NT2/D1 (cell line): ENCODE measurements at regions not wholly inside any gene's neighbourhood (a gene's known extent, or its start where the extent isn't known, plus 50 kb on each side); places are given as distances from the start of the nearest gene placed in this dataset.
A peak's percentile ranks its signal among the peaks of the same experiment; 100 is the strongest.

Experiments
- DNase-seq: peaks from one replicate; pipeline ENCODE4 v3.0.0-alpha.2; 2011; ENCODE audit warnings: low read depth, low spot score
- H3K27me3 ChIP-seq: 2 replicates; pipeline ENCODE4 v1.6.0; 2011; ENCODE audit warnings: mild to moderate bottlenecking; ENCODE audit not compliant: insufficient read length, insufficient read depth
- H3K36me3 ChIP-seq: 2 replicates; pipeline ENCODE4 v1.6.1; 2011; ENCODE audit warnings: mild to moderate bottlenecking, low read length, mixed read lengths; ENCODE audit not compliant: insufficient read depth, insufficient read length
- H3K4me1 ChIP-seq: 2 replicates; pipeline ENCODE4 v1.5.1; 2011; ENCODE audit not compliant: insufficient read depth, insufficient read length
- H3K4me3 ChIP-seq: 2 replicates; pipeline ENCODE4 v1.5.1; 2011; ENCODE audit warnings: low read depth; ENCODE audit not compliant: insufficient read length
- H3K9ac ChIP-seq: 2 replicates; pipeline ENCODE4 v1.6.0; 2011; ENCODE audit warnings: low read depth; ENCODE audit not compliant: insufficient read length
- H3K9me3 ChIP-seq: 2 replicates; pipeline ENCODE4 v1.5.1; 2011; ENCODE audit warnings: mild to moderate bottlenecking, low read length; ENCODE audit not compliant: insufficient read depth
- SUZ12 ChIP-seq: IDR thresholded peaks from 2 replicates; pipeline ENCODE4 v1.6.1; 2011; ENCODE audit not compliant: insufficient read length, insufficient read depth; ENCODE audit errors: extremely low read depth
- YY1 ChIP-seq: IDR thresholded peaks from 2 replicates; pipeline ENCODE4 v1.6.1; 2011; ENCODE audit not compliant: insufficient read length, insufficient read depth
- ZNF274 ChIP-seq: IDR thresholded peaks from 2 replicates; pipeline ENCODE4 v1.6.1; 2011; ENCODE audit warnings: mild to moderate bottlenecking, low read depth, low read length

- Histone ChIP-seq H3K27me3 (no peaks in the 10 kb centered on the region), H3K36me3 (no peaks in the 10 kb centered on the region), H3K9ac (no peak overlapping the region), H3K4me3 (no peak overlapping the region), H3K4me1 (no peaks in the 10 kb centered on the region), H3K9me3 (no peaks in the 10 kb centered on the region)
- DNase-seq, result no peak
- no peak for TF ChIP-seq SUZ12
- TF ChIP-seq ZNF274, result no peak
- TF ChIP-seq YY1, result no peak
These were observed 198.2 kb downstream of the NECTIN3 start for GRCh38 chr3:111269777-111270176.

GRCh38 chr3:111277226-111277625 is 205.6 kb downstream of the NECTIN3 start:
- H3K9me3 ChIP-seq, result no peaks in the 10 kb centered on the region
- TF ChIP-seq ZNF274 (no peak), SUZ12 (no peak), YY1 (no peak)
- no peak overlapping the region for H3K4me3 ChIP-seq
- no peaks in the 10 kb centered on the region for H3K36me3 ChIP-seq
- no peaks in the 10 kb centered on the region for H3K27me3 ChIP-seq
- DNase-seq, result peak; percentile 65
- no peaks in the 10 kb centered on the region for H3K4me1 ChIP-seq
- H3K9ac ChIP-seq, result no peak overlapping the region

DNA sequence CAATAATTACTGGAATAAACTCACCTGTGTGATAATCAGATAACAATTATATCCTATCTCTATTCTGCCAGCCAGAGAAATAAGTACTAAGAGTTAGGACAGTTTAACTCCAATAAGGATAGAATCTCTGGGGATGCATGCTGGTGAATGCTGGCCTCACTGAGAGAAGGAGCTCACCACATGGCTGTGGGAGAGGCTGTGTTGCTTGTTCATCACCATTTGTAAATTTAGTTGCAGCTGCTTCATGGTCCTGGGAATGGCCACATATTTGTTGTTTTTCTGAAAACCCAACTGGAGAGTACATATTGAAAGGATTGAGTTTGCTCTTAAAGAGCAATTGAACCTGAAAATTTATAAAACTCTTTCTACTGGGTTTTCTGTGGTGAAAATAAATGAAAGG is 207.3 kb downstream of the NECTIN3 start:
- H3K4me1 ChIP-seq, result no peaks in the 10 kb centered on the region
- TF ChIP-seq YY1, result no peak
- TF ChIP-seq SUZ12, result no peak
- TF ChIP-seq ZNF274, result no peak

DNA sequence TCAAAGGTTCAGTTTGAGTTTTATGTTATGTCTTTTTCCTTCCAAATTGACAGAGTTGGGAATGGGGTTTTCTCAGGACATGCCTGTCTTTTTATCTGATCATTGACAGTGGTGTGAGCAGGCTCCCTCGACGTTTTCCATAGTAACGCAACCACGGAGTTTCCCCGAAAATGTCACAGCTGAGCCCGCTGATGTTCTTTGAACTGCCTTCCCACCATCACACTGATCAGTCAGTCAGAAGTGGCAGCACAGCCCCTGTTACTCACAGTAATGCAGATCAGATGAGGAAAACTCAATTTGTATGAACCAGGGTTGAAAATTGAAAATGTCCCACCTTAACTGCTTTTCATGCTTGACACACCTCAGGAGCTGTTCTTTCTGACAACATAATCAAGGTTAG is 210.4 kb downstream of the NECTIN3 start:
- no peak overlapping the region for H3K9ac ChIP-seq
- H3K4me1 ChIP-seq, result no peaks in the 10 kb centered on the region
- no peaks in the 10 kb centered on the region for H3K36me3 ChIP-seq
- no peak overlapping the region for H3K4me3 ChIP-seq
- DNase-seq, result no peak
- TF ChIP-seq YY1, result no peak
- TF ChIP-seq SUZ12, result no peak
- no peak for TF ChIP-seq ZNF274
- no peaks in the 10 kb centered on the region for H3K9me3 ChIP-seq
- H3K27me3 ChIP-seq, result no peaks in the 10 kb centered on the region

More for the DNA sequence above, 207.3 kb downstream of the NECTIN3 start:
- H3K27me3 ChIP-seq, result no peaks in the 10 kb centered on the region
- no peaks in the 10 kb centered on the region for H3K36me3 ChIP-seq
- no peak overlapping the region for H3K9ac ChIP-seq
- no peak overlapping the region for H3K4me3 ChIP-seq
- H3K9me3 ChIP-seq, result no peaks in the 10 kb centered on the region
- DNase-seq, result no peak

GRCh38 chr3:111283165-111283564 is 211.5 kb downstream of the NECTIN3 start:
- no peak for DNase-seq
- Histone ChIP-seq H3K4me3 (no peak overlapping the region), H3K4me1 (no peaks in the 10 kb centered on the region), H3K27me3 (no peaks in the 10 kb centered on the region), H3K9me3 (no peaks in the 10 kb centered on the region), H3K36me3 (no peaks in the 10 kb centered on the region), H3K9ac (no peak overlapping the region)
- TF ChIP-seq SUZ12, result no peak
- no peak for TF ChIP-seq ZNF274
- TF ChIP-seq YY1, result no peak

DNA sequence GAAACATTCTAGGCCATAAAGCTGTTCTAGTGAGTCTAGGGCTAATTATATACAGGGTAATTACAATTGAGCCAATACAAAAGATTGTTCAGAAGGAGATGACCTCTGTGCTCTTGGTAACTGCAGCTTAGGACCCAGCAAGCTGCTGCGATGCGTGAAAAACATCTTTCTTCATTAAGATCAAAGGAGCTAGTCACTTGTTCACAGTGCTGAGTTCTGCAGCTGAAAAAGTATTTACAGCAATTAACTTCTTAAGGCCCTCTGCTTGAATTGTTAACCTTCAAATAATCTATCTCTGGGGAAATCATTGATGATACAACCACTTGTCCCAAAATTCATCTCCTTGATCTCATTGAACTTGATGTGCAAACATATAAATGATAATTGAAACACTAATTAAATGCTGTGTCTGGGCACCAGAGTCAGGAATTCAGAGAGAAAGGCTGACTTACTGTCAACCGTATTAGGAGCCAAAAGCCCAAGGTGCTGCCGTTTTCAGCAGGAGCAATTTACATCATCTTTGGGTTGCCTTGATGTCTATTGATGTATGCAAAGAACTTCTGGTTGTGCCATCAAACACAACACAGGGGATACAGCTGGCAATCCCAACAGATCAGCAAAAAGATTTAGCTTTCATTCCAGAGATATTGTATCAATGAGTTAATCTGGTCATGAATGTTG is 213.0 kb downstream of the NECTIN3 start:
- TF ChIP-seq SUZ12 (no peak), ZNF274 (no peak), YY1 (no peak)
- Histone ChIP-seq H3K9me3 (no peaks in the 10 kb centered on the region), H3K4me1 (no peaks in the 10 kb centered on the region), H3K9ac (no peak overlapping the region), H3K4me3 (no peak overlapping the region), H3K36me3 (no peaks in the 10 kb centered on the region), H3K27me3 (no peaks in the 10 kb centered on the region)
- DNase-seq, result no peak

GRCh38 chr3:111285184-111285538 is 213.5 kb downstream of the NECTIN3 start:
- Histone ChIP-seq H3K9ac (no peak overlapping the region), H3K36me3 (no peaks in the 10 kb centered on the region), H3K9me3 (no peaks in the 10 kb centered on the region), H3K27me3 (no peaks in the 10 kb centered on the region), H3K4me3 (no peak overlapping the region), H3K4me1 (no peaks in the 10 kb centered on the region)
- no peak for TF ChIP-seq YY1
- no peak for TF ChIP-seq SUZ12
- no peak for TF ChIP-seq ZNF274
- DNase-seq, result no peak

DNA sequence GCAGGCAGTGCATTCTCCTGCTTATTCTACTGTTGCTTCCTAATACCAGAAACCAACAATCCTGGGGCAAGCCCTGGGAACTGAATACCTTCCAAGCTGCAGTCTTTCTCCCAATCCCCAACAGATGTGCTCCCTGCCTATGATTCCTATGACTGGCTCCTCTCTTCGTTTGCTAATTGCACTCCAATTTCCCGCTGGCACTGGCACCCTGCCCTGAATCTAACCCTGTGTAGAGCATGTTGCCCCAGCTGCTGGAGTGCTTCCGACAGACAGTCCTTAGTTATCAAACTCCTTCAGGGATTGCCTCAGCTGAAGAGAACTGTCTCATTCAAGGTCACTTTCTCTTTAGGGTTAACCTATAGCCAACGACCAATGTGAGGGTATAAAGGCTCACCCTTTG is 214.1 kb downstream of the NECTIN3 start:
- no peaks in the 10 kb centered on the region for H3K36me3 ChIP-seq
- no peak for DNase-seq

More for the DNA sequence above, 214.1 kb downstream of the NECTIN3 start:
- H3K9me3 ChIP-seq, result no peaks in the 10 kb centered on the region
- no peaks in the 10 kb centered on the region for H3K4me1 ChIP-seq
- no peak overlapping the region for H3K4me3 ChIP-seq
- H3K9ac ChIP-seq, result no peak overlapping the region
- TF ChIP-seq YY1 (no peak), SUZ12 (no peak), ZNF274 (no peak)
- no peaks in the 10 kb centered on the region for H3K27me3 ChIP-seq
